Inflammatory macrophage treated with lipopolysaccharide for 1 hour (primary cell): ENCODE measurements at regions not wholly inside any gene's neighbourhood (a gene's known extent, or its start where the extent isn't known, plus 50 kb on each side); places are given as distances from the start of the nearest gene placed in this dataset.
"Not testable (repeated sequence)": the region's sequence is repeated elsewhere in the genome, so short reads cannot be mapped to it uniquely, and the experiment has no call there.

Source experiments
- DNase-seq, 2 donors: peaks; one replicate each; pipeline ENCODE4 v3.0.0-alpha.2; 2020 to 2022

DNA sequence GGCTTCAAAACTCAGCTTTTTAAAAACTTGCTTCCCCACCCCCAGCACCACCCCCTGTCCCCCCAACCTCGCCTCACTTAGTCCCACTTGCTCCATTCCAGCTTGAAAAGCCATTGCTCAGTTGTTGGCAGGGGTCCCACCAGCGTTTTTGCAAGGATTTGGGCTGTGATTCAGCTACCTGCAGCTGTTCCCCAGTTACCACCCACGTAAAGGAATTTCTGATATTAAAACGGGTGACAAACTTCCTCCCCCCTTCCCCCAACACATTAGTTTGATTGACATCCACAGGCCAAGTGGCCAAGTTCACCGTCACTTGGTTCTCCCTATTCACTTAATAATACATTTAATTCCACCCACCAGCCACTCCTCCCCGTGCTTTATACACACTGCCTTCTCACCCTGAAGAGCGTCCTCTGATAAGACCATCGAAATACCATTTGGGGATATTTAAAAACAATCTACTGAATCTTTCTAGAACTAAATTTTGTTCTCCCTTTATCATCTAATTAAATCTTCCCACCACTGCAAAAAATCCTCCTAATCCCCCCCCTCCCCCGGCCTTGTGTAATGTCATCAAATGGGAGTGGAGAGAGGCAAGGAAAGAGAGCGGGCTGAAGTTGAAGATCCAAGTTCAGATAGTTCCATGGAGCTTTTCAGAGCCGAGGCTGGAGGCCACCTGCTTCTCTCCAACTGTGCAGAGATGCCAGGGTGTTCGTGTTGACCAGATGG is 55.1 kb downstream of the SOX9 start:
- DNase-seq: no peak

DNA sequence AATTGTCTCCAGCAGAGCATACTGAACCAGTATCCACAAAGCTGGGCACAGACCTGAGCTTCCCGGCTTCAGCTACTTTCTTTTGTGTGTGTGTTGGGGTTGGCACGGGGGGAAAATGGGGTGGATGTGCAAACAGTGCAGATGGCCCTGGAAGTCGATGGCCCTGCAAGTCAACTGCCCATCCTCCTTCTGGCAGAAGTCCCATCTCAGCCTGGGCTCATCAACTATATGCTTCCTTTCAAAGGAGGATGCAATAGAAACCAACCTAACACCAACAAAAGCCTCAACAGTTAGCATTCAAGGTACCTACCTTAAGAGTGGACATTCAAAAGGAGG is 55.7 kb downstream of the SOX9 start:
- DNase-seq: no peak

DNA sequence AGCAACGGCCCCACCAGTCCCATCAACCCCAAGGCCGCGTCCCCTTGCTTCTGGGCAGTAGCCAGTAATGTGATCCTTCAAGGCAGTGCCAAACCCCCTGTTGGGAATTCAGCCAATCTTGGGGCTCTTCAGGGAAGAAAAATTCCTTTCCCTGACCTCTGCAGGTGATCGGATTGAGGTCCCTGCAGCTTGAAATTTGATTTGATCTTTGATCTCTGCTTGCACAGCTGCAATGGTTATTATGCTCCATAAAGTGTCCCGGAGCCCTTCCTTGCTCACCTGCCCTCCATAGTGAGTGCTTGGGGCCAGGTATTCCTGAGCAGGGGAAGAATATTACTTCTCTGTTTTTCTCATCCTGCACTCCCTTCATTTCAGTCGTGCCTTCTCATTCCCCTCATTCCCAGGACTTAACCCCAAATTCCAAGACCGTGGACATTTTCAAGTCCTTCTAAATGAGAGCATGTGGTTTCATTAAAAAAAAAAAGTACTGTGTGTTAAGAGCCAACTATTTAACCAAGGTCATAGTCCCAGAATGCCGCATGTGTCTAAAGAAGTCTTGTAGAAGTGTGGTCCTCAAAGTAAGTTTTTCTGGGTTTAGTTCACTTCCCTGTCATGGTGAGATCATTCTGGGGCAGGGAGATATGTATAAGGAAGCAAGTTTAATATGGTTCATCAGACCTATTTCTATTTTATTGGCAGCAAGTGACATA is 56.3 kb downstream of the SOX9 start:
- DNase-seq: no peak

- DNase-seq: no peak
Measured at GRCh38 chr17:72177738-72178137, 56.9 kb downstream of the SOX9 start.

GRCh38 chr17:72182371-72182873 is 61.6 kb downstream of the SOX9 start:
- no peak for DNase-seq

- no peak for DNase-seq
Measured at GRCh38 chr17:72183194-72183685, 62.4 kb downstream of the SOX9 start.

DNA sequence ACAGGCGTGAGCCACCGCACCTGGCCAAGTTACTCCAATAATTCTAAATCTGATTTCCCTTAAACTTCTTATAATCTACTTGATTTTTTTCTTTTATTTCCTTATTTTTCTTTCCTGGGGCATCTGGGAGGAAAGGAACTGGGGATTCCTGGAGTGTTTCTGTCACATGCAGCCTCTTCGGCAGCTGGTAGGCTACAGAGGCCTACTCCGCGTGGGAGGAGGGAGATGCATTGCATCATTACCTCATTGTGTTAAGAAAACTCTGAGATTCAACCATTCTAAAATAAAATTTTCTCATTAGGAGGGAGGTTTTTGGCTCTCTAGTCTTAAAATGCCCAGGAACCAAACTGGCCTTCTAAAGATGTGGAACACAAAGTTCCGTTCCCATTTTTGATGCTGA is 64.0 kb downstream of the SOX9 start:
- DNase-seq: no peak

DNA sequence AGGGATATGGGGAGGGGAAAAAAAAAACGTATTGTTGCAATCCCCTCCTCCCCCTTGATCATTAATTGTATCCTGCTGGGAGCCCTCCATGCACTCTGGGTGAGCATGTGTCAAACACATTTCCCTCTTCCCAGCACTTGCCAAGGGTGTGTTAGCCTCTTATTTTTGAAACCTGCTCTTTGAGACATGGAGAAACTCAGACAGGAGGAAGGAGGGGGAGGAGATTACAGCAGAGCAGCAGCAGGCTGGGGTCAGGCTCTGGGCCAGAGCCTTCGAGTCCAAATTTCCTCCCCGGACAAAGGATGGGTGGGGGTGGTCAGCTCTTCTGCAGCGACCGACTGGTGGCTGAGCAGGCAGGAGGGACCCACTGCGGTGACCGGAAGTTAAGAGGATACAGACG is 64.7 kb downstream of the SOX9 start:
- no peak for DNase-seq

DNA sequence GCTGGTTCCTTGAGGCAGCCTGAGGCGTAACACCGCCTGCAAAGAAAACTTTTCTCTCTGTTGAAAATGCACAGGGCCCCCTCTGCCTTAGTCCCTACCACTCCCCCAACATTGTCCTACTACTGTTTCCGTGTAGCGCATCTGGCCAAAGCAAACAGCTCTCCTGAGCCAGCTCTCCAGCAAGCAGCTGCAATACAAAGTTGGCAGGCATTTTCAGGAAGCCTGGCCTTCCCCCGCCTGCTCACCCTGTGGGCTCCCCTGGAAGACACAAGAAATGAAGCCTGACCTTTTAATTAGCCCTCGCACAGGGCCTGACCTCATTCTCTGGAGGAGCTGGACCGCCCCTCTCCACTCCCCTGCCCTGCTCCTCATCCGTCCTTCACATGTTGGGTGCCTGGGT is 66.7 kb downstream of the SOX9 start:
- DNase-seq: no peak

DNA sequence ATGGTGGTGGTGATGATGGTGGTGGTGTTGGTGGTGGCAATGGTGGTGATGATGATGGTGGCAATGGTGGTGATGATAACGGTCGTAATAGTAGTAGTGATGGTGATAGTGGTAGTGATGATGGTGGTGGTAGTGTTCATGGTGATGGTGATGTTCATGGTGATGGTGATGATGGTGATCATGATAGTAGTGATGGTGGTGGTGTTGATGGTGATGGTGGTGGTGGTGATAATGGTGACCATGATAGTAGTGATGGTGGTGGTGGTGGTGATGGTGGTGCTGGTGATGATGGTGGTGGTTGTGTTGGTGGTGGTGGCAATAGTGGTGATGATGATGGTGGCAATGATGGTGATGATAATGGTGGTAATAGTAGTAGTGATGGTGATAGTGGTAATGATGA is 68.0 kb downstream of the SOX9 start:
- no peak for DNase-seq

DNA sequence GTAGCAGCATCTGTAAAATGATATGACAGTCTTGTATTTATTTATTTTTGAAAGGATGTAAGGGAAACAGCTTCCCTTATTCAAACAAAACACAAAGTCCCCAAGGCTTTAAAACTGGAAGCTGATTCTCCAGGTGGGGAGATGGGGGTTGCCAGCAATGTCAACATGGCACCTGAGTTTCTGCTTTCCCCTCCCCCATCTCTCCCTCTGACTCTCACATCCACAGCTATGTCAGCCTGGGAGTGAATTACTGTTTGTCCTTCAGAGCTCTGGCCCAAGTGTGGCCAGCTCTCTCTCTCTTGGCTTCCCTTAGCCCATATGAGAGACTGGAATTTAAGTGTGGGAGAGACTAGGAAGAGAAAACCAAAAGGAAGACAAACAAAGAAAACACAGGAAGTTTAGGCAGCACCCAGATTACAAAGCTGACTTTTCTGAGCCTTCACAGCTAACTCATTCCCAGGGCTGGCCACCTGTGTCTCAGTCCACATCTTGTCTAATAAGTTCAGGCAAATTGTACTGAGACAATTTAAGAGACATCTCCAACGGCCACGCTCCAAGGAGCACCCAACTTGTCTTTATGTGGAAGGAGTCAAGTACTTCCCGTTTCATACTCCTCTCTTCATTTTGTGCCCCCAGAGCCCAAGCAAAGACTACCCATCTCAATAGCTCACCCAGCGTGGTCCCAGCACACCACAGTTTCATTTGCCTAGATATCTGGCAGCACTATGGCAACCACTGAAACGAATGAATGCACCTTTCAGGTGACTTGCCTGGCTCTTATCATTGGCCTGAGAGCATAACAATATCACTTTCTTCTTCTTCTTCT is 69.2 kb downstream of the SOX9 start:
- no peak for DNase-seq

DNA sequence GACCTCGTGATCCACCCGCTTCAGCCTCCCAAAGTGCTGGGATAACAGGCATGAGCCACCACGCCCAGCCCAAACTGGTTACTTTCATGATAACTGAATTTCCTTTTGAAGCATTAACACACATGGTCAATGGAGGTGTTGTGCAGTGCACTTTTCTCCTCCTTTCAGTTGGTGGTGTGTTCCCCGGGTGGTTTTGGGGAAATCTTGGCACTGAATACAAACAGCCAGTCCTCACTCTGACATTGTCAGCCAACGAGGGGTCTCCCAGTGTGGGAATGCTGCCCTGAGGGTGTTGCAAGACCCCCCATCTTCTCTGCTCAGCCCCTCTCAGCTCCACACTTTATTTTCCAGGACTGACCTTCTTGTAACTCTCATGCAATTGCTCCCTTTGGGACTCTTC is 70.5 kb downstream of the SOX9 start:
- DNase-seq: no peak

- DNase-seq: no peak
Measured at GRCh38 chr17:72191921-72192799, 71.3 kb downstream of the SOX9 start.

DNA sequence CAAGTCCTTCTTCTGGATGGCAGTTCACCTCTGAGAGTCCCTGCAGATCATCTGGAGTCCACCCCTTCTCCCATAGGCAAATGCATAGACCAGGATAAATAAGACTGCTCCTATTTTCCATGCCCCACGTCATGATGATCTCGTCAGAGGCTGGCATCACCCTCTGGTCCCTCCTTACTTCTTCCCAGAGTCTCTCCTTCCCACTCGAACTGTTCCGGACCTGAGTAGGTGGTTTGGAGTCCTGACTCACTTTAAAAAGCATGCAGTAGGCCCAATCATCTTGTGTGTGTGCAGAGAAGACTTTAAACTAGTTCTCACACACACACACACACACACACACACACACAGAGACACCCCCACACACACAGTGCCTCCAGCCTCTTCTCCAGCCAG is 72.0 kb downstream of the SOX9 start:
- no peak for DNase-seq

GRCh38 chr17:72193391-72194106 is 72.7 kb downstream of the SOX9 start:
- DNase-seq: no peak

DNA sequence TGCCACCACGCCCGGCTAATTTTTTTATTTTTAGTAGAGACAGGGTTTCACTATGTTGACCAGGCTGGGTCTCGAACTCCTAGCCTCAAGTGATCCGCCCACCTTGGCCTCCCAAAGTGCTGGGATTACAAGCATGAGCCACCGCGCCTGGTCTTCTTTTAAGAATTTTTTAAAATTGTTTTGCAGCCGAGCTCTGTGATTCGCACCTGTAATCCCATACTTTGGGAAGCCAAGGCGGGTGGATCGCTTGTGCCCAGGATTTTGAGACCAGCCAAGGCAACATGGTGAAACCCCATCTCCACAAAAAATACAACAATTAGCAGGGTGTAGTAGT is 73.3 kb downstream of the SOX9 start:
- not testable (repeated sequence) for DNase-seq

GRCh38 chr17:72199256-72199655 is 78.4 kb downstream of the SOX9 start:
- no peak for DNase-seq

- no peak for DNase-seq
Measured at GRCh38 chr17:72204742-72205141, 83.9 kb downstream of the SOX9 start.

DNA sequence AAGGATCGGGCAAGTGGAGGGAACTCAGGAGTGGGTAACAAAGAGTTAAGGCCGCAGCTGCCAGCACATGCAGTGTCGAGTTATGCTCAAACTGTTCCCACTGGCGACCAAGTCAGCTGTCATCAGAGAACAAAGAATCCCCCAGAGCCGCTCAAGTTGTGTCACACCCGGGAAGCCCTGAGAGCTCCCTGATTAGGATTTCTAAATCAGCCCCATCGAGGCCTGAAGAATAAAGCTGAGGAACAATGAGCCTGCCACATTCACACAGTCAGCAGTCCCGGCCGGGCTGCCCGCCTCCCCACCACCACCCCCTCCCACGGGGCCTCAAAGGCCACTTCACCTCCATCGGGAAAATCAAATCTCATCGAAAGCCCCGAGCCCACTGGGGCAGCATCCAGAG is 84.5 kb downstream of the SOX9 start:
- DNase-seq: no peak

DNA sequence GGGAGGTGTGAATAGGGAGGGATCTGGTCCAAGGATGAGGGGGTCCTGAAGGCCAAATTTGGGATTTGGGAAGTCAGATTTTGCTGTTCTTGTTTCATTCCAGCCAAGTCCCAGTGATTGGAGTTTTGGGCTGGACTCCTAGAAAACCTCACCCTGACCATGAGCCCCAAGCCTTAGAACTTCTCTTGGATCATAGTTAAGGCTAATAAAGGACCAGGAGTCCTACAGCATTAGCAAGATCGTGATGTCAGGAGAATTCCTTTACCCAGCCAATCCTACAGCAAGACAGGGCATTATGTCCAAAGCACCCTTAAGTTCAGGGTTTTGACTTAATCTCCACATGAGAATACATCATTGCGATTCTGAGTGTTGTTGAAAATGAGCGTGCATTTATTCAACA is 85.0 kb downstream of the SOX9 start:
- DNase-seq: no peak

DNA sequence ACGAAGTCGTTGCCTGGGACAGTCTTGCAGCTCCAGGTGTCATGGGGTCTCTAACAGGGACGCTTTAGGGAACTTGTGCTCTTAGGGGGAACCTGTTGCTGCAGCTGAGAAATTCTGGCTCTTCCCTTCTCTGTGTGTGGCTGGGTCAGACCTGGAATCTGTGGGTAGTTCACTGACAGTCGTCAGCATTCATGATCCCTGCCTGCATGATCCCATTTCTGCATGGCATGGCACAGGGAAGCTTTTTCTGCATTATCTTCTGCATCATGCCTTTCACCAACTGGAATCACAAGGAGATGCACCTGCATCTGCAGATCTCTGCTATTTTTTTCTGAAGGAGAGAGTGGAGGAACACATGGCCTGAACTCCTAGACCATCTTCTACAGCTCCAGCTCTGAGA is 85.6 kb downstream of the SOX9 start:
- DNase-seq: no peak

GRCh38 chr17:72208832-72209231 is 88.0 kb downstream of the SOX9 start:
- no peak for DNase-seq
